Mucosa of descending colon (tissue), 3 donors: ENCODE measurements at regions not wholly inside any gene's neighbourhood (a gene's known extent, or its start where the extent isn't known, plus 50 kb on each side); places are given as distances from the start of the nearest gene placed in this dataset.

ENCODE experiments used
- ATAC-seq: fragments of 200-7000 bp; cut with Tn5 transposase; one replicate; pipeline ENCODE4 v1.9.1; 2020; ENCODE audit warnings: mild to moderate bottlenecking, moderate library complexity
- DNase-seq, 3 donors: peaks; one replicate each; pipeline ENCODE4 v3.0.0-alpha.2; 2020
- H3K36me3 ChIP-seq: fragments of 200-600 bp; one replicate; pipeline ENCODE4 v1.8.0; 2021; ENCODE audit warnings: low read depth, mild to moderate bottlenecking
- H3K4me1 ChIP-seq: fragments of 200-600 bp; one replicate; pipeline ENCODE4 v1.8.0; 2021; ENCODE audit warnings: low read depth, mild to moderate bottlenecking
- H3K4me3 ChIP-seq: fragments of 200-600 bp; one replicate; pipeline ENCODE4 v1.8.0; 2021; ENCODE audit warnings: mild to moderate bottlenecking
- H3K9me3 ChIP-seq: fragments of 200-600 bp; one replicate; pipeline ENCODE4 v1.8.0; 2021; ENCODE audit warnings: mild to moderate bottlenecking
- CTCF ChIP-seq: fragments of 200-600 bp; IDR thresholded peaks from one replicate; pipeline ENCODE4 v1.8.0; 2022; ENCODE audit warnings: antibody characterized with exemption, mild to moderate bottlenecking
- intact Hi-C, 2 donors: fragments of 100-400 bp; cut with DNase I in 1 of 2; cut with micrococcal nuclease in 1 of 2; formaldehyde crosslinking; loops; one replicate each; pipeline versions ENCODE4 v1.11.0 to v1.11.1; 2022; cut with DNase I, micrococcal nuclease
- donor health status: DM: no; HTN: no; CAD: no; lungs with moderate emphysema.
- donor health status: DM: no; HTN: no; CAD: no.
- donor health status: DM: no; HTN: yes; CAD: no.

DNA sequence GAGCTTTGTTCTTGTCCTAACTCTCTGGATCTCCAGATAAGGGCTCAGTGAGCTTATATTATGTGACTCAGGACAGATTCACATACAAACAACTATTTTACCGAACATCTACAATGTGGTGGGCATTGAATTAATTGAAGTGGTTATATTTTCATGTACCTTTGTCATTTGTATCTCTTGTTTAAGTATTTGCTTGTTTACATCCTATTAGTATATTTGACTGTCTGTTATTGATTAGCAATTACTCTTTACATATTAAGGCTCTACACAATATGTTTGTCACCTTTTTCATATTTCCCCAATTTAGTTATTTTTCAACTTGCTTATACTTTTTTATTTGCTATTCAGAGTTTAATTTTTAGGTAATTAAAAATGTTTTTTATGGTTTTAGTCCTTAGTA is 222.4 kb downstream of the TFAP2C start:
- intact Hi-C loops = no loop called here
- DNase-seq (no peak), ATAC-seq (no peak)
- H3K9me3 ChIP-seq = no peaks in the 10 kb centered on the region
- no peaks in the 10 kb centered on the region for H3K36me3 ChIP-seq
- no peak for TF ChIP-seq CTCF
- H3K4me3 ChIP-seq = no peak overlapping the region
- no peaks in the 10 kb centered on the region for H3K4me1 ChIP-seq

GRCh38 chr20:56855708-56856107 is 226.6 kb downstream of the TFAP2C start:
- Histone ChIP-seq H3K9me3 (no peaks in the 10 kb centered on the region), H3K4me1 (no peaks in the 10 kb centered on the region), H3K36me3 (no peaks in the 10 kb centered on the region), H3K4me3 (no peak overlapping the region)
- intact Hi-C loops = no loop called here
- DNase-seq (no peak), ATAC-seq (no peak)
- no peak for TF ChIP-seq CTCF

DNA sequence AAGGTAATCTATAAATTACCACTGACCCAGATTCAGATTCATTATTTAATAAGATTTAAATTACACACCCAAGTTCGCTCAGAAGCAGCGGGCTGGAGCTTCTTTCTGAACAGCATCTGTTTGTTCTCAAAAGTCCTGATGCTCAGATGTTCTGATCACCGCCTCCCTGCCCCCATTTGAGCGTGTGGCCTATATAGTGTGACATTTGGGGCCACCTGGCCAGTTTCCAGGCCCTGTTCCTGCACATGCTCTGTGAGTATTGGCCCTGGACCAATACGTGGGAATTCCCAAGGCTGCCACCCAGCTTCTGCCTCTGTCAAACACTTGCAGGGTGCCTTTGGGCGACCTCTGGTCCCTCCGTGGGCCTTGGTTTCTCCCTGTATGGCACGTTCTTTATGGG is 228.8 kb downstream of the TFAP2C start:
- no peak overlapping the region for H3K4me3 ChIP-seq
- no peaks in the 10 kb centered on the region for H3K9me3 ChIP-seq
- no peaks in the 10 kb centered on the region for H3K4me1 ChIP-seq
- DNase-seq (no peak), ATAC-seq (no peak)
- intact Hi-C loops = no loop called here
- no peak for TF ChIP-seq CTCF
- H3K36me3 ChIP-seq = no peaks in the 10 kb centered on the region

DNA sequence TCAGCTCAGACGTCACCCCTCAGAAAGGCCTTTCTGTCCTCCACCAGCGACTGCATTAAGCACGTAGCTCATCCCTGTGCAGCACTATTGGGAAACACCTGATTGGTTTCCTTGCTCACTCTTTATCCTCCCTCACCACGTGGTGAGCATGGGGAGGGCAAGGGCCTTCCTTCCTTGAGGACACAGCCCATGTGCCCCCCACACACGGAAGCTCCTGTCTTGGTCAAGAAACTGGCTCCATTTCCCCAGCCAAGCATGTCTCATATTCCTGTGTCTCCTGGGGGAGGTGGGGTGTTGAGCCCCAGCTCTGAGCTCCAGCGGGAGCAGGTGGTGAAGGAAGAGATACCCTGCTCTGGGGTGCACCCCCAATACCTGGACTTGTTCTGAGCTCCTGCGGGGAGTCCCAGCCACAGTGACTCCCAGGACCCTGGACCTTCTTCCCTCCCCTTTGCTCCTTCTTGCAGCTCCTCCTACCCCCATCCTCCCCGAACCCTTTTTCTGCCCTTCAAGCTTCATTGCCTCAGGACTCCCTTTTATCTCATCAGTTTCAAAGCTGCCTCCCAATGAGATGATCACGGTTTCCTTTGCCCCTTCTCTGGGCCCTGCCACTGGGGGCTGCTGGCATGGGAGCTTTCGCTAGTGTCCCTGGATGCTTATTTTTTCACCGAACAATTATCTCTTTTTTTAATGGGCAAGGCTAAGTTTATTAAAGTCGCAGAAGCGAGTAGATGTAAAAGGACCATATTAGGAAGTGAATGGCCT is 230.1 kb downstream of the TFAP2C start:
- intact Hi-C loops = no loop called here
- DNase-seq (no peak), ATAC-seq (no peak)
- H3K4me1 ChIP-seq = no peaks in the 10 kb centered on the region
- no peaks in the 10 kb centered on the region for H3K9me3 ChIP-seq
- TF ChIP-seq CTCF = no peak
- no peak overlapping the region for H3K4me3 ChIP-seq
- no peaks in the 10 kb centered on the region for H3K36me3 ChIP-seq

DNA sequence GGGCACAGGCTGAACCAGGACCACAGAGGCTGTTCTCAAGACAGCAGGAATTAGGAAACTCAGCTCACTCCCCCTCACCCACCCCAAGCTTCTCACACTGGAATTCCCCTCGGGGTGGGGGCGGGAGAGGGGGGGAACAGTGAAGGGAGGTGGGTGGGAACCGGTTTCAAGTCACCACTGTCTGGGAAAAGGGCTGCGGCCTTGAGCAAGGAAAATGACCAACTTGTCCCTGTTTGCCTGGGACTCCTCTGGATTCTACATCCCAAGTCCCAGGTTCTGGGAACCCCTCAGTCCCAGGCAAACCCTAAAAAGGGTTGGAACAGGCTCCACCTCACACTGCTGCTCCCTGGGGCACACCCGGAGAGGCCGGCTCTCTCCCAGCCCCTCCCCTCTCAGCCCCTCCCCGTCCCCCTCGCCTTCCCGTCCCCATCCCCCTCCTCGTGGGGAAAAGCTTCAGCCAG is 230.7 kb downstream of the TFAP2C start:
- DNase-seq (no peak), ATAC-seq (peak; percentile 40)
- no peak for TF ChIP-seq CTCF
- Histone ChIP-seq H3K9me3 (no peaks in the 10 kb centered on the region), H3K36me3 (no peaks in the 10 kb centered on the region), H3K4me1 (no peaks in the 10 kb centered on the region), H3K4me3 (no peak overlapping the region)
- intact Hi-C loops = no loop called here

- ATAC-seq (no peak), DNase-seq (no peak)
- TF ChIP-seq CTCF = no peak
- no peaks in the 10 kb centered on the region for H3K36me3 ChIP-seq
- intact Hi-C loops = no loop called here
- no peak overlapping the region for H3K4me3 ChIP-seq
- H3K4me1 ChIP-seq = no peaks in the 10 kb centered on the region
- no peaks in the 10 kb centered on the region for H3K9me3 ChIP-seq
Measured at GRCh38 chr20:56860413-56860812, 231.3 kb downstream of the TFAP2C start.
